ENCODE measurements at regions not wholly inside any gene's neighbourhood (a gene's known extent, or its start where the extent isn't known, plus 50 kb on each side); places are given as distances from the start of the nearest gene placed in this dataset.

DNA sequence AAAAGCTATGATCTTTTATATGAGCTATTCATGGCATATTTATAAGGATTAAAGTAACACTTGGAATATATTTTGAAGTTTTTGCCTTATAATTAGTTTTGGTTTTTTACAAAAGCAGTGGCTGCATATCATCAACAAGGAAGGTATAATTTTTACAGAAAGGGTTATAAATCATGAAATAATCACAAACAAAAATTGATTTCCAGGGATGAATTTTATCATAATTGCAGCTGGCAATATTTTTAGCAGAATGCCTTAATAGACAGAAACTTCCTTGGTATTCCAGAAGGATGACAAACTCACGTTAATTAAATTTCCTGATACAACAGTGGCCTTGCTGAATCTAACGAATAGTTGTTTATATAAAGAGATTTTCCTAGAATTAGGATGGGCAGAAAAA lies 260.5 kb upstream of the SLC39A10 start:
- DNase-seq (no peak), ATAC-seq (ENCODE audit: poor library complexity) (no peak)
- intact Hi-C loops (cut with DNase I): no loop called here

GRCh38 chr2:195395362-195395761 lies 261.7 kb upstream of the SLC39A10 start:
- ATAC-seq (ENCODE audit: poor library complexity): no peak
- intact Hi-C loops (cut with DNase I): no loop called here

GRCh38 chr2:195392446-195393336 lies 264.3 kb upstream of the SLC39A10 start:
- DNase-seq: no peak
- no peak for ATAC-seq (ENCODE audit: poor library complexity)
- intact Hi-C loops (cut with DNase I): no loop called here

More at GRCh38 chr2:195395362-195395761, 261.7 kb upstream of the SLC39A10 start:
- no peak for DNase-seq

- intact Hi-C loops (cut with DNase I): no loop called here
- ATAC-seq (ENCODE audit: poor library complexity) (no peak), DNase-seq (no peak)
Observed at GRCh38 chr2:195390686-195391321, 266.2 kb upstream of the SLC39A10 start.

- intact Hi-C loops (cut with DNase I): no loop called here
- ATAC-seq (ENCODE audit: poor library complexity) (no peak), DNase-seq (no peak)
Observed at GRCh38 chr2:195388028-195388427, 269.0 kb upstream of the SLC39A10 start.

DNA sequence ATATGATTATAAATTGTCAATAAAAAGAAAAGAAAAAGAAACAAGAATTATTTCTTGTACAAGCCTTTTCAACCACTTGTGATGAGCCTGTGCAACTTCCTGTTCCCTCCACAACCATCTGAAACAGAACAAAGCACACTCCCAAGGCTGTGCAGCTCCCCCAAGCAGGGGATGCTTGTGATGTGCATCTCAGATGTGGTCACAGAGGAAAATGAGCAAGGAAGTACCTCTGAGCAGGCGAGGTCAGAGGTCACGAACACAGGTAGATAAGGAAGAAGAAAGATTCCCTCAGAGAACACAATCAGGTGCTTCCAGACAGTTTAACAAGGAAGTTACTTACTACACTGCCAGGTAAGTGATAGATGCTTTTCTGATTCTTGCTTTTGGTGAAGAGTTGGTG lies 274.8 kb upstream of the SLC39A10 start:
- DNase-seq (no peak), ATAC-seq (ENCODE audit: poor library complexity) (no peak)
- intact Hi-C loops (cut with DNase I): no loop called here

- intact Hi-C loops (cut with DNase I): no loop called here
- ATAC-seq (ENCODE audit: poor library complexity) (no peak), DNase-seq (no peak)
Observed at GRCh38 chr2:195370167-195370943, 286.7 kb upstream of the SLC39A10 start.

DNA sequence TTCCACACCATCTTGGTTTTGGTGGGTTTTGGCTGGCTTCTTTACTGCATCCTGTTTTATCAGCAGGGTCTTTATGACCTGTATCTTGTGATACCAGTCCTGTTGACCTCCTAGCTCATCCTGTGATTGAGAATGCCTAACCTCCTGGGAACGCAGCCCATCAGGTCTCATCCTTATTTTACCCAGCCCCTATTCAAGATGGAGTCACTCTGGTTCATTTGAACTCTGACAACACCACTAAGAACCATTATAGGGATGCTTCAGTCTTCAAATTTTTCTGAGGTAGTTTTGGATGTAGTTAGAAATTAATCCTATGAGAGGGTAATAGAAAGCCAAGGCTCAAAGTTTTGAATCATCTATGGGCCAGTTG lies 287.8 kb upstream of the SLC39A10 start:
- ATAC-seq (ENCODE audit: poor library complexity) (no peak), DNase-seq (no peak)
- intact Hi-C loops (cut with DNase I): no loop called here

GRCh38 chr2:195368249-195369217 lies 288.5 kb upstream of the SLC39A10 start:
- ATAC-seq (ENCODE audit: poor library complexity) (no peak), DNase-seq (no peak)
- intact Hi-C loops (cut with DNase I): no loop called here

- ATAC-seq (ENCODE audit: poor library complexity) (no peak), DNase-seq (no peak)
- intact Hi-C loops (cut with DNase I): no loop called here
Observed at GRCh38 chr2:195367809-195368208, 289.2 kb upstream of the SLC39A10 start.

DNA sequence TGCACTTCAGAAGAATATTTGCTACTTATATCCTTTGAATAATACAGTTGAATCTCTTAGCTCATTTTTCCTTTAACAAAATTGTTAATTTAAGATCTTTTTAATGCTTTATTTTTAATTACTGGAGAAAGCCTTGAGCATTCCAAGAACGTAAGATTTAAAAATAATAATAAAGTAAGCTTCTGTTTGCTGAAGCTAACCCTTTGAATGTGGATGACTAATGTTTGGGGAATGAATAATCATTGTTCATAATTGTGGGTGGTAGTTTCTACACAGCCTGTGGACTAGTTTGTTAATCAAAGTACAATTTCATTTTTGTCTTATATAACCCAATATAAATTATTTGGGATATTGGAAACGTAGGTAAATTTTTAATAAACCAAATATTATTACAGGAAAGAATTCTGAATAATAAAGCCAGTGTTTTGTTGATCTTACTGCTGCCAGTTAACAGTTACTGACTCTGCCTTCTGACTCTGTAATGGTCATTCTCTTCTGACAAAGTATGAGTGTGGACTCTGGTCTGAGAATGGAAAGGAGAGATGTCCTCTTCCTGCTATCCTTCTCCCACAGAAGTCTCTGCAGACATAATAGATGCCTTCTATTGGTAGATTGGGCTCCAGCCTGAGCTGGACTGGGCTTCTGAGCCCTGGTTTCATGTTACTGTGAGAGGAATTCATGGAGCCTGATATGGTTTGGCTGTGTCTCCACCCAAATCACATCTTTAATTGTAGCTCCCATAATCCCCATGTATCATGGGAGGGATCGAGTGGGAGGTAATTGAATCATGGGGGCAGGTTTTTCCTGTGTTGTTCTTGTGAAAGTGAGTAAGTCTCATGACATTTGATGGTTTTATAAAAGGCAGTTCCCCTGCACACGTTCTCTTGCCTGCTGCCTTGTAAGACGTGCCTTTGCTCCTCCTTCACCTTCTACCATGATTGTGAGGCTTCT lies 292.7 kb upstream of the SLC39A10 start:
- ATAC-seq (ENCODE audit: poor library complexity): no peak
- DNase-seq: no peak
- intact Hi-C loops (cut with DNase I): no loop called here

GRCh38 chr2:195363496-195363895 lies 293.5 kb upstream of the SLC39A10 start:
- DNase-seq (no peak), ATAC-seq (ENCODE audit: poor library complexity) (no peak)
- intact Hi-C loops (cut with DNase I): no loop called here

GRCh38 chr2:195360242-195360641 lies 296.8 kb upstream of the SLC39A10 start:
- ATAC-seq (ENCODE audit: poor library complexity) (no peak), DNase-seq (no peak)
- intact Hi-C loops (cut with DNase I): no loop called here

DNA sequence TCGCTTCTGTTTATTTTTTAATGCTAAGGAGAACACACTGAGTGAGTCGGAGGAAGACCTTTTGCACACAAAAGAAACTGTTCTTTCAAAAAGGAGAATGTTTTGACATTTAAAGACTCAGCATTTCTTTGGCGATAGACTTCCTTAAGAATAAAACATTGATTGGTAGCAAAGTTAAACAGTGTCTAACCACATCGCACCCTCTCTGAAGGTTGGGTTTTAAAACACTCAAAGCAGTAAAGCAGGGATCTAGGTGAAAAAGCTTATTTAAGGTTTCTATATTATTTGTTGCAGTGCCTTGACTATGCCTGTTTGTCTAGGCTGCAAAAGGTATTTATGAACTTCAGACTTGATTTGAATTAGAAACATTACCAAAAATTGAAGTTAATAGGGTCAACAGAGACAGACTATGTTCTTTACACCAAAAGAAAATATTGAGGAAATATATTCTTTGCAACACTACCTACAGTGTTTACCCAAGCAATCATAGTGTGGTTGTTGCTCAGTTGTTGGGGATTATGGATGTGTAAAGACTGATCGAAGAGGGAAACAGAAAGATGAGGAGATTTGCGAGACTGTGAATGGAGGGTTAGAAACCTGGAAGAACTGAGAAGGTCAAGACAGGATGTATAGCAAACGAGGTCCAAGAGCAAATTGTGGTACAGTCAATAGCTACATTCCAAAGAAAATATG lies 297.8 kb upstream of the SLC39A10 start:
- intact Hi-C loops (cut with DNase I): no loop called here
- DNase-seq: no peak
- no peak for ATAC-seq (ENCODE audit: poor library complexity)

GRCh38 chr2:195356920-195357440 lies 300.0 kb upstream of the SLC39A10 start:
- intact Hi-C loops (cut with DNase I): no loop called here
- DNase-seq (no peak), ATAC-seq (ENCODE audit: poor library complexity) (no peak)

DNA sequence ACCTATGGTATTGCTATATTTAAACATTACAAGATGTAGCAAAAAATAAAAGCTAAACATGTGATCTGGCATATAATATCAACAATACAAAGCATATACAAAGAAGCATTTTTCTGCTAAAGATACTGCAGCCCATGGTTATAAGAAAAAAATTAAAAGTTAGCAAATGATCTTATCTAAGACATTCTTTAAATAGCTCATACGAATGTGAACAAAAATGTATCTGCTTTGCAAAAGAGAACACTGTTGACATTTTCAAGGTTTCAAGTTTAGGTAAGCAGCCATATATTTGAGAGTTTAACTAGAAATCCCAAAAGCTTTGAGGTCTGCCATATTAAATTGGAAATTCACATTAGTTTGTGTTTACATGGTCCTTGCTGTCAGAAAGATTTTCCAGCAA lies 301.0 kb upstream of the SLC39A10 start:
- no peak for ATAC-seq (ENCODE audit: poor library complexity)
- intact Hi-C loops (cut with DNase I): no loop called here
- no peak for DNase-seq

GRCh38 chr2:195352581-195352980 lies 304.4 kb upstream of the SLC39A10 start:
- ATAC-seq (ENCODE audit: poor library complexity): no peak
- no peak for DNase-seq
- intact Hi-C loops (cut with DNase I): no loop called here
